ENCODE measurements at regions not wholly inside any gene's neighbourhood (a gene's known extent, or its start where the extent isn't known, plus 50 kb on each side); places are given as distances from the start of the nearest gene placed in this dataset.

DNA sequence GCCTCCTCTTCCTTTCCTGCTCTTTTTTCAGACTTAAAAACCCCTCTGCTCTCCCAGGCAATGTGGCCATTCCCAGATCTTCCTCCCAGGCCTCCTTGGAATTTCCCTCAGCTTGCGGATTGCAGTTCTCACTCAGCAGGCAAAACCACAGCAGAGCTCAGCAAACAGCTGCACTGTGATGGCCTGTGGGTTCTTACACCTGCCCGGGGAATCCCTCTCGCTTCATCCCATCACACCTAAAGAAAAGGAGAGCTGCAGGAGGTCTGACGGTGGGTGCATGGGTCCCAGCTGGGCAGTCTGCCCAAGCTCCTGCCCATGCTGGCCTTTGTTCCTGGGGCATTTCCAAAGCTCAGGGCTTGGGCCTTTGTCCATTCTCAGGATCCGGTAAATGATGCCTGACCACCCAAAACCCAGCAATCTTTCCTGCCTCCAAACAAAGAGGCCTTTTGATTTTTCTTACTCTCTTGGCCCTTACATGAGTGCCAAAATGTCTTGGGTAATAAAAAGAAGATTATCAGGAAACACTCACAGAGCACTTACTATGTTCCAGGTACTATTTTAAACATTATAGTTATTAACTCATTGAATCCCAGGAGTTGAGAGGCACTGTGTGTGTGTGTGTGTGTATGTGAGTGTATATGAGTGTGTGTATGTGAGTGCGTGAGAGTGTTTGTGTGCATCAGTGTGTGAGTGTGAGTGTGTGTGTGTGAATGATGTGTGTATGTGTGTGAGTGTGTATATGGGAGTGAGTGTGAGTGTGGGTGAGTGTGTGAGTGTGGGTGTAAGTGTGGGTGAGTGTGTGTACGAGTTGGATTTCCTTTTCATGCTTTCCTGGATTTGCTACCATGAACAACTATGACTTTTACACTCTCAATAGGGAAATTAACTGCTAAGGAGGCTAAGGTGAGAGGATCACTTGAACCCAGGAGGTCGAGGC is 64.5 kb upstream of the PODXL start:
- no peak for DNase-seq (ENCODE audit: low read depth in 3 of 3, low spot score in 1 of 3)

DNA sequence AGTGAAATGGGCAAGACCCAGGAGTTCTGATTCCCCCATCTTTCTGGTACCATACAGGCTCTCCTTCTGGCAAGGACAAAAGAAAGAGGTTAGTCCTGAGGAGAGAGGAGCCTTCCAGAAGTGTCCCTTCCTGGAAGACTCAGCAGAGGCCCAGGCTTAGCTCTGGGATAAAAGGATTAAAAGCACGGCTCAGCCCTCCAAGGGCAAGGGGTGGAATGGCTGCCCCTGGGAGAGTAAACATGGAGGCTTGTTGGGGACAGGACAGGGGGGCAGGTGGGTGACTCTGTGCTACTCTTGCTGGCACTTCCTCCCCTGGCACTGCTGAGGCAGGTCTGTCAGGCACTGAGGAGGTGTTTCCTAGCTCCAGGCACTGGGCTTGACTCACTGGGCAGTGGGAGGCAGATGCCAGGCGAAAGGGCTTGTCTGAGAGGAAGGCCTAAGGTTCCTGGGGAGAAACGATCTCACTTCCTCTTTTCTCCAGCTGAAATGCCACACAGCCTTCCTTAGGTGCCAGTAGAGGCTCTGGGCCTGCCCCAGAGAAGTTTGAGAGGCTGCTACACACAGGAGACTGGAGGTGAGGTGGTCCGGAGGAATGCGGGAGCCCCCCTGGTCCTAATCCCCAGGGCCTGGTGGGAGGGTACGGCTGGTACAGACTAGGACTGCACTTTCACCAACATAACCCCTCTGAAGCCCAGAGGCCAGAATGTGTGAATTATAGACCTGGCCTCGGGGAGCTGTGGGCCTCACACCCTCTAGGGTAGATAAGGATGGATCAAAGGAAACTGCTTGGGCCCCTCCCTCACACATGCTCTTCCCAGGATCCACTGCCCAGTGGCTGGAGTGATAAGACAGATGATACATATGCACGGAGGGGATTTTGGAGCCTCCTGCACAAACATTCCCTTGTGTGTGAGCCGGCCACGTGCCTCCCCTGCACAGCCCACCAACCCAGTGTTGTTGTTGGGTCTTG is 63.2 kb upstream of the PODXL start:
- no peak for DNase-seq (ENCODE audit: low read depth in 3 of 3, low spot score in 1 of 3)

DNA sequence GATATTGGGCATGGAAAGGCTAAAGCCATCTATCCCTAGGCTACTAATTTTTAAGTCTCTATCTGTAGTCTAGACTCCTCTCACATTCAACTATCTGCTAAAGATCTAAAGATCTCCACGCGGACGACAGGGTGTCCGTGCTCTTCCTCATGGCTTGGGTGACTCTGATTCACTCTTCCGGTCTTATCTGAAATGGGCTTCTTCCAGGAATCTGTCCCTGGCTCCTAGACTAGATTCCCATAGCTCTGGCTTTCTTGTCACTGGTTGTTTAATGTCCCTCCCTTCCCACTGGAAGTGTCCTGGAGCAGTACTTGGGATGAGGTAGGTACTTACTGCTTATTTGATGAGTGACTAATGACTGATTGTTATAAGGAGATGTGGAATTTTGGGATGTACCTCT is 62.0 kb upstream of the PODXL start:
- no peak for DNase-seq (ENCODE audit: low read depth in 3 of 3, low spot score in 1 of 3)

GRCh38 chr7:131616487-131617200 is 60.2 kb upstream of the PODXL start:
- no peak for DNase-seq (ENCODE audit: low read depth in 3 of 3, low spot score in 1 of 3)

GRCh38 chr7:131613909-131614308 is 57.5 kb upstream of the PODXL start:
- DNase-seq (ENCODE audit: low read depth in 3 of 3, low spot score in 1 of 3) = no peak

GRCh38 chr7:131610007-131610406 is 53.6 kb upstream of the PODXL start:
- DNase-seq (ENCODE audit: low read depth in 3 of 3, low spot score in 1 of 3) = no peak

DNA sequence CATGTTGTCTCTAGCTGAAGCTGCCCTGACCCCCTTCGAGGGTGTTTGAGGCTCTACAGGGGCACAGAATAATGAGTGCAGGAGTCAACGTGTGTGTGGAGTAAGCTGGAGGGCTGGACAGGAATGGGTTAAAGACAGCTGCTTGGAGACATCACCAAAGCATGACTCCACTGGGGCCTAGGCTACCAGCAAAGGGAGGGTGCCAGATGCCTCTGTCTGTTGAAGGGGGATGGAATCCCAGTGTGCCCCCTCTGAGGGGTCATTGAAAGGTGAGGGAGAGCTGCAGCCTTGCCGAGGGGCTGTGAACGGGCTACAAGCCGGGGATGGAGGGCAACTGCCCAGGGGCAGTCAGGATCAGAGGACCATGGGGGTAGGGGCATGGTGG is 51.7 kb upstream of the PODXL start:
- no peak for DNase-seq (ENCODE audit: low read depth in 3 of 3, low spot score in 1 of 3)

DNA sequence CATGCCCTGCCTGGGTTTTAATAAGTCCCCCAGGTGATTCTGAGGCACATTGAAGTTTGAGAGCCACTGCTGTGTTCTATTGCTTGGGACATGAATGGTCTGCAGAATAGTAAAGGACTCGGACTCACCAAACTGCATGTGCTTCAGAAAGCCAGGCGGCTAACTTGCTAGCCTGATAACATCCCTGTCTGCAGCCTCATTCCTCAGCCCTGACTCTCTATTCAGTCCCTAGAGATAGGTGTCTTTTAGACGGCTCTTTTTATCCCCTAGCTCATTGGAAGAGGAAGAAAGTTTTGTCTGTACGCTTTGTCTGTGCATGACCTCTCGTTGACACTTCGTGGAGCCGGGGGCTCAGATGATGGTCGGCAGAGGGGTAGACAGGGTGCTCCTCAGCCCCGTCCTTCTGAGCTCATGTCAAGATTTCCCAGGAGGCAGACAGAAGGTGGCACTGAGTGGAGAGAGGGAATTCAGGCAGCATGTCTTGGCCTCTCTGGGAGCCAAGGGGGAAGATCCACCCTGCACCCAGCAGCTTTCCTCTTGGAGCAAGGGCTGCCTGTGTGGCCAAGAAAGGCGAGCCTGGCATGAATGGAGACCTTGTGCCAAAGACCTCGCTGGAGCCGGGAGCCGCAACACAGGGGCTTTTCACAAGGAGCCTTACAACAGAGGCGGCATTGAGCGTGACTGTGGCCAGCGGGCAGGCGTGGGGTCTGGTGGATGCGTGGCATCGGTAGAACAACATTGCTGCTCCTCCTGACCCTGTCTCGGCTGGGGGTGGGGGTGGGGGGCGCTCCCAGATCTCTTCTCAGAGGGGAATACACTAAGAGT is 51.1 kb upstream of the PODXL start:
- DNase-seq (ENCODE audit: low read depth in 3 of 3, low spot score in 1 of 3) = no peak

DNA sequence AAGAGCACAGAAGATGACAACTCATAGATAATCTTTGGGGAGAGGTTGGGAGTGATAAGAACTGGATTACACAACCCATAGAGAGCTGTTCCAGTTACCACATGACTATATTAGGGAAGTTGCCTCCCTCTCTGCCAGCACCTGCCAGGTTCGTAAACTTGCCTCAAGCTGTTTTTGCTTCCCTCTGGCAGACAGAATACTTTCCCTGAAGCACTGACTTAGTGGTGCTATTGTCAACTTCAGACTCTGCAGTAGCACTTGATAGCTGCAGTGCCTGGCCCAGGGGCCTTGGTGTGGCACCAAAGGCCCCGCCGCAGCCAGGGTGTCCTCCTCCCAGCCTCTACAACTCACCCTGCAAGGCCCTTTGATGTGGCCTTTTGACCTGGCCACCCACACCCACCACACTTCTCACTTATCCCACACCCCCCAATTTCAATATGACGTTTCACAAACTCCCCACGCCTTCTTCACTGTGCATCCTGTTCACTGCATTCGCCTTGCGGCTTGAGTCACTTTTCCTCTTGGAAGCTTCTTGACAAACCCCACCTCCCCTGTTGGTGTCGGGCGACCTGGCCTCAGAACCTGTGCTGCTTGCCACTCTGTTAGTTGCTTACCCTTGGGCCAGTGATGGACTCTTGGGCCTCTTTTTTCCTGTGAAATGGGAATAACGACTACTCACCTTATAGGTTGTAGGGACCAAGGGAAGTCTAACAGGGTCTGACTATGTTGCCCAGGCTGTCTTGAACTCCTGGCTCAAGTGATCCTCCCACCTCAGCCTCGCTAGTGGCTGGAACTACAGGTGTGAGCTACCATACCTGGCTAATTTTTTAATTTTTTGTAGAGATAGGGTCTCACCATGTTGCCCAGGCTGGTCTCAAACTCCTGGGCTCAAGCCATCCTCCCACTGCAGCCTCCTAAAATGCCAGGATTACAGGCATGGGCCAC is 50.2 kb upstream of the PODXL start:
- no peak for DNase-seq (ENCODE audit: low read depth in 3 of 3, low spot score in 1 of 3)

All from stimulated activated CD4-positive, alpha-beta T cell treated with anti-CD3 and anti-CD28 coated beads, TNF-alpha, amount 100 ng/mL, for 1 hour (primary cell).